ENCODE measurements at regions not wholly inside any gene's neighbourhood (a gene's known extent, or its start where the extent isn't known, plus 50 kb on each side); places are given as distances from the start of the nearest gene placed in this dataset.

DNA sequence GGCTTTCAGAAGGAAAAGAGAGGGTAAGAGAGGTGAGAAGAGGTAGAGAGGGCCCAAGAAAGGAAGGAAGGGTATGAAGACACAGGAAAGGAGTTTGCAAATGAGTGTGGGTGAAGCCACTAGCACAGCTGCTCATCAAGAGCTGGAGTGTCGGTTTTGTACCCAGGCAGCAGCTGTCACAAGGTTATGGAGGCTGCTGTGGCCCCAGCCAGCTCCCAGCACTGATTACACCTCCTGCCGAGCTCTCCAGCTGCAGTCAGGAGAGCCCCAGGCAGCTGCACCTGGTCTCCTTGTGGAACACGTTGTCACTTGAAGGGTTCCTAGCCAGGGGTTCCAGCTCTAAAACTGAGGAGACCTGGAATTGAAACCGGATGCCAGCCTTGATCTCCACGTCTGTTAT lies 60.4 kb upstream of the CHD2 start:
- TF ChIP-seq, protein P1, sequence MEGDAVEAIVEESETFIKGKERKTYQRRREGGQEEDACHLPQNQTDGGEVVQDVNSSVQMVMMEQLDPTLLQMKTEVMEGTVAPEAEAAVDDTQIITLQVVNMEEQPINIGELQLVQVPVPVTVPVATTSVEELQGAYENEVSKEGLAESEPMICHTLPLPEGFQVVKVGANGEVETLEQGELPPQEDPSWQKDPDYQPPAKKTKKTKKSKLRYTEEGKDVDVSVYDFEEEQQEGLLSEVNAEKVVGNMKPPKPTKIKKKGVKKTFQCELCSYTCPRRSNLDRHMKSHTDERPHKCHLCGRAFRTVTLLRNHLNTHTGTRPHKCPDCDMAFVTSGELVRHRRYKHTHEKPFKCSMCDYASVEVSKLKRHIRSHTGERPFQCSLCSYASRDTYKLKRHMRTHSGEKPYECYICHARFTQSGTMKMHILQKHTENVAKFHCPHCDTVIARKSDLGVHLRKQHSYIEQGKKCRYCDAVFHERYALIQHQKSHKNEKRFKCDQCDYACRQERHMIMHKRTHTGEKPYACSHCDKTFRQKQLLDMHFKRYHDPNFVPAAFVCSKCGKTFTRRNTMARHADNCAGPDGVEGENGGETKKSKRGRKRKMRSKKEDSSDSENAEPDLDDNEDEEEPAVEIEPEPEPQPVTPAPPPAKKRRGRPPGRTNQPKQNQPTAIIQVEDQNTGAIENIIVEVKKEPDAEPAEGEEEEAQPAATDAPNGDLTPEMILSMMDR (IDR thresholded peaks at IDR 0.05; ENCODE audit: insufficient read depth, low read length, poor library complexity, severe bottlenecking) = no peak
- TF ChIP-seq EZH2phosphoT487 (conservative IDR thresholded peaks at IDR 0.05; ENCODE audit: low read length) = no peak

All from SU-DHL-6 (cell line).